Nephron progenitor cell (in vitro differentiated cells): ENCODE measurements at regions not wholly inside any gene's neighbourhood (a gene's known extent, or its start where the extent isn't known, plus 50 kb on each side); places are given as distances from the start of the nearest gene placed in this dataset.

ENCODE experiments used
- DNase-seq: peaks from one replicate; pipeline ENCODE4 v3.0.0; 2021
- H3K27ac Mint-ChIP-seq: 2 replicates; pipeline ENCODE4 v1.8.0; 2021; ENCODE audit warnings: mild to moderate bottlenecking, moderate library complexity, mixed read lengths
- H3K27me3 Mint-ChIP-seq: 2 replicates; pipeline ENCODE4 v1.8.0; 2021; ENCODE audit warnings: mild to moderate bottlenecking, low read depth, mixed read lengths; ENCODE audit not compliant: poor library complexity
- H3K36me3 Mint-ChIP-seq: 2 replicates; pipeline ENCODE4 v1.8.0; 2021; ENCODE audit warnings: low read depth, mixed read lengths
- H3K4me1 Mint-ChIP-seq: 2 replicates; pipeline ENCODE4 v1.8.0; 2021; ENCODE audit warnings: mixed read lengths
- H3K4me3 Mint-ChIP-seq: 2 replicates; pipeline ENCODE4 v1.8.0; 2021; ENCODE audit warnings: mild to moderate bottlenecking, moderate library complexity, mixed read lengths
- H3K9me3 Mint-ChIP-seq: 2 replicates; pipeline ENCODE4 v1.8.0; 2021; ENCODE audit warnings: mild to moderate bottlenecking, moderate library complexity, mixed read lengths
- CTCF ChIP-seq: fragments of 200-600 bp; sonication (generic); IDR thresholded peaks from 2 replicates; pipeline ENCODE4 v1.5.0; 2021; ENCODE audit warnings: antibody characterized with exemption

GRCh38 chr3:197376020-197376419 lies 77.6 kb upstream of the DLG1 start:
- H3K36me3 Mint-ChIP-seq, result no peaks in the 10 kb centered on the region
- H3K9me3 Mint-ChIP-seq, result no peaks in the 10 kb centered on the region
- no peak for DNase-seq
- H3K4me3 Mint-ChIP-seq, result no peak overlapping the region
- H3K27me3 Mint-ChIP-seq, result no peaks in the 10 kb centered on the region
- TF ChIP-seq CTCF, result no peak
- H3K27ac Mint-ChIP-seq, result no peak overlapping the region
- peaks cover 82% of the 10 kb centered on the region for H3K4me1 Mint-ChIP-seq

- Mint-ChIP-seq H3K4me1 (peaks cover 82% of the 10 kb centered on the region), H3K4me3 (no peak overlapping the region), H3K27me3 (no peaks in the 10 kb centered on the region), H3K9me3 (no peaks in the 10 kb centered on the region), H3K36me3 (no peaks in the 10 kb centered on the region), H3K27ac (no peak overlapping the region)
- TF ChIP-seq CTCF, result no peak
- no peak for DNase-seq
Observed at GRCh38 chr3:197375001-197375441, 76.6 kb upstream of the DLG1 start.

GRCh38 chr3:197373096-197373495 lies 74.7 kb upstream of the DLG1 start:
- H3K4me1 Mint-ChIP-seq, result peaks cover 77% of the 10 kb centered on the region
- peak overlapping the region; percentile 75 for H3K27ac Mint-ChIP-seq
- TF ChIP-seq CTCF, result no peak
- peak overlapping the region; percentile 12 for H3K4me3 Mint-ChIP-seq
- no peak for DNase-seq
- H3K9me3 Mint-ChIP-seq, result no peaks in the 10 kb centered on the region
- no peaks in the 10 kb centered on the region for H3K27me3 Mint-ChIP-seq
- no peaks in the 10 kb centered on the region for H3K36me3 Mint-ChIP-seq

GRCh38 chr3:197372047-197372661 lies 73.7 kb upstream of the DLG1 start:
- TF ChIP-seq CTCF, result no peak
- Mint-ChIP-seq H3K36me3 (no peaks in the 10 kb centered on the region), H3K4me1 (peaks cover 77% of the 10 kb centered on the region), H3K27ac (peak overlapping the region; percentile 69), H3K4me3 (peak overlapping the region; percentile 13), H3K9me3 (no peaks in the 10 kb centered on the region), H3K27me3 (no peaks in the 10 kb centered on the region)
- no peak for DNase-seq

- DNase-seq, result no peak
- Mint-ChIP-seq H3K27ac (peak overlapping the region; percentile 69), H3K4me3 (no peak overlapping the region), H3K4me1 (peaks cover 72% of the 10 kb centered on the region), H3K27me3 (no peaks in the 10 kb centered on the region), H3K9me3 (no peaks in the 10 kb centered on the region), H3K36me3 (no peaks in the 10 kb centered on the region)
- no peak for TF ChIP-seq CTCF
Observed at GRCh38 chr3:197371591-197372046, 73.2 kb upstream of the DLG1 start.

- Mint-ChIP-seq H3K4me3 (no peak overlapping the region), H3K27ac (no peak overlapping the region), H3K9me3 (no peaks in the 10 kb centered on the region), H3K27me3 (peaks cover 8% of the 10 kb centered on the region), H3K36me3 (no peaks in the 10 kb centered on the region), H3K4me1 (peaks cover 84% of the 10 kb centered on the region)
- TF ChIP-seq CTCF, result no peak
- no peak for DNase-seq
Observed at GRCh38 chr3:197369545-197369944, 71.1 kb upstream of the DLG1 start.
